ENCODE measurements at regions not wholly inside any gene's neighbourhood (a gene's known extent, or its start where the extent isn't known, plus 50 kb on each side); places are given as distances from the start of the nearest gene placed in this dataset.
A peak's percentile ranks its signal among the peaks of the same experiment; 100 is the strongest.

GRCh38 chr1:67893126-67893495 lies 59.8 kb upstream of the GNG12 start:
- H3K4me3 ChIP-seq (ENCODE audit: low read length): no peak overlapping the region
- TF ChIP-seq CTCF (conservative IDR thresholded peaks at IDR 0.05; ENCODE audit: low read length): no peak
- DNase-seq (ENCODE audit: low read depth): no peak

- TF ChIP-seq CTCF (conservative IDR thresholded peaks at IDR 0.05; ENCODE audit: low read length): no peak
- DNase-seq (ENCODE audit: low read depth): no peak
- no peak overlapping the region for H3K4me3 ChIP-seq (ENCODE audit: low read length)
Measured at GRCh38 chr1:67892476-67893125, 59.3 kb upstream of the GNG12 start.

- no peak for DNase-seq (ENCODE audit: low read depth)
- TF ChIP-seq CTCF (conservative IDR thresholded peaks at IDR 0.05; ENCODE audit: low read length): no peak
- no peak overlapping the region for H3K4me3 ChIP-seq (ENCODE audit: low read length)
Measured at GRCh38 chr1:67890857-67891256, 57.6 kb upstream of the GNG12 start.

GRCh38 chr1:67889953-67890567 lies 56.8 kb upstream of the GNG12 start:
- TF ChIP-seq CTCF (conservative IDR thresholded peaks at IDR 0.05; ENCODE audit: low read length): no peak
- peak; percentile 84 for DNase-seq (ENCODE audit: low read depth)

GRCh38 chr1:67889466-67889865 lies 56.2 kb upstream of the GNG12 start:
- no peak for DNase-seq (ENCODE audit: low read depth)
- no peak for TF ChIP-seq CTCF (conservative IDR thresholded peaks at IDR 0.05; ENCODE audit: low read length)
- no peak overlapping the region for H3K4me3 ChIP-seq (ENCODE audit: low read length)

More at GRCh38 chr1:67889953-67890567, 56.8 kb upstream of the GNG12 start:
- H3K4me3 ChIP-seq (ENCODE audit: low read length): no peak overlapping the region

- no peak for TF ChIP-seq CTCF (conservative IDR thresholded peaks at IDR 0.05; ENCODE audit: low read length)
- H3K4me3 ChIP-seq (ENCODE audit: low read length): no peak overlapping the region
- DNase-seq (ENCODE audit: low read depth): peak; percentile 58
Measured at GRCh38 chr1:67888216-67889106, 55.2 kb upstream of the GNG12 start.

All from AG10803 (cell line).